VCaP (cell line): ENCODE measurements at regions not wholly inside any gene's neighbourhood (a gene's known extent, or its start where the extent isn't known, plus 50 kb on each side); places are given as distances from the start of the nearest gene placed in this dataset.

Source experiments
- H3K27ac ChIP-seq: fragments of 450-650 bp; 2 replicates; pipeline ENCODE4 v1.5.1; 2017
- CTCF ChIP-seq: fragments of 450-650 bp; conservative IDR thresholded peaks from 2 replicates; pipeline ENCODE4 v1.5.1; 2017; ENCODE audit warnings: mild to moderate bottlenecking, moderate library complexity

DNA sequence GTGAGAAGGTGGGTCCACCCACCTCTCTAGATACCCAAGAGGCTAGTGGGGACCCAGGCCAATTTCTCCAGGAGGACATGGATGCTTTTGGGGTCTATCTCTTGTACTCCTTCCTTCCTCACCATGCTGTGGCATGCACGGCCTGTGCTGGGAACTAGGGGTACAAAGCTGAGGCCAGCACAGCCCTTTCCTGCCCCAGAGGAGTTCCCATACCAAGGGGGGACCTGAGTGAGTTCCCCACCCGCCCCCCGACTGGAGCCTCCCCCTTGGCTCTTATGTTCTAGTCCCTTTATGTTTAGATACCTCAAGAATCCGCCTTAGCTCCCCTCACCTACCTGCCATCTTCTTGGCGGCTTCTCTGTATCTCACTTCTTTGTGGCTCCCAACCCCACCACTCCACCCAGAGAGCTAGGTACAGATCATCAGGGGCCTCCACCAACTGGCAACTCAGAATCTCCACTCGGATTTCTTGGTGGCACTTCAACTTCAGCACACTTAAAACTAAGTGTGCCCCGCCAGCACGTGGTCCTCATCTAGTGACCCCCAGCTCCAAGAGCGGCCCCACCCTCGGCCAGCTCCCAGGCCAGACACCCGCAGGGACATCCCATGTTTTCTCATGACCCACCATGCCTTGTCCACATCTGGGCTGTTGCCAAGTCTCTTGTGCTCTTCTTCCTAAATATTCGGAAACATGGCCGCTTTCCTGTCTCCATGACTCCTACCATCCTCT, 115.2 kb upstream of the RTL1 start:
- no peak overlapping the region for H3K27ac ChIP-seq
- TF ChIP-seq CTCF = no peak

DNA sequence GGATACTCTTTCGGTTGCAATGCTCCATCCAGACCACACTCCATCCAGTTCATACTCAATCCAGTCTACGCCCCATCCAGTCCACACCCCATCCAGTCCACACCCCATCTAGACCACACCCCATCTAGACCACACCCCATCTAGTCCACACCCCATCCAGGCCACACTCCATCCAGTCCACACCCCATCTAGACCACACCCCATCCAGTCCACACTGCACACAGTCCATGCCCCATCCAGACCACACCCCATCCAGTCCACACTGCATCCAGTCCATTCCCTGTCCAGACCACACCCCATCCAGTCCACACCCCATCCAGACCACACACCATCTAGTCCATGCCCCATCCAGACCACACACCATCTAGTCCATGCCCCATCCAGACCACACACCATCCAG, 116.0 kb upstream of the RTL1 start:
- H3K27ac ChIP-seq = no peak overlapping the region
- no peak for TF ChIP-seq CTCF

DNA sequence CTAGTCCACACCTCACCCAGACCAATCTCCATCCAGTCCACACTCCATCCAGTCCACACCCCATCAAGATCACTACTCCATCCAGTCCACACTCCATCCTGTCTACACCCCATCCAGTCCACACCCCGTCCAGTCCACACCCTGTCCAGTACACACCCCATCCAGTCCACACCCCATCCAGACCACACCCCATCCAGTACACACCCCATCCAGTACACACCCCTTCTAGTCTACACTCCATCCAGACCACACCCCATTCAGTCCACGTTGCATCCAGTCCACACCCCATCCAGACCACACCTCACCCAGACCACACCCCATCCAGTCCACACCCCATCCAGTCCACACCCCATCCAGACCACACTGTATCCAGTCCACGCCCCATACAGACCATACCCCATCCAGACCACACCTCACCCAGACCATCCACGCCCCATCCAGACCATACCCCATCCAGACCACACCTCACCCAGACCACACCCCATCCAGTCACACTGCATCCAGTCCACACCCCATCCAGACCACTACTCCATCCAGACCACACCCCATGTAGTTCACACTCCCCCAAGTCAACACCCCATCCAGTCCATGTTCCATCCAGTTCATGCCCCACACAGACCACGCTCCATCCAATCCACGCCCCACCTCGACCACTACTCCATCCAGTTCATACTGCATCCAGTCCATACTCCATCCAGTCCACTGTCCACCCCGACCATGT, 116.6 kb upstream of the RTL1 start:
- H3K27ac ChIP-seq = no peak overlapping the region
- TF ChIP-seq CTCF = no peak

- no peak overlapping the region for H3K27ac ChIP-seq
- TF ChIP-seq CTCF = no peak
Observed at GRCh38 chr14:101020834-101021370, 117.4 kb upstream of the RTL1 start.

- no peak for TF ChIP-seq CTCF
- H3K27ac ChIP-seq = no peak overlapping the region
Observed at GRCh38 chr14:101022121-101022520, 118.6 kb upstream of the RTL1 start.

DNA sequence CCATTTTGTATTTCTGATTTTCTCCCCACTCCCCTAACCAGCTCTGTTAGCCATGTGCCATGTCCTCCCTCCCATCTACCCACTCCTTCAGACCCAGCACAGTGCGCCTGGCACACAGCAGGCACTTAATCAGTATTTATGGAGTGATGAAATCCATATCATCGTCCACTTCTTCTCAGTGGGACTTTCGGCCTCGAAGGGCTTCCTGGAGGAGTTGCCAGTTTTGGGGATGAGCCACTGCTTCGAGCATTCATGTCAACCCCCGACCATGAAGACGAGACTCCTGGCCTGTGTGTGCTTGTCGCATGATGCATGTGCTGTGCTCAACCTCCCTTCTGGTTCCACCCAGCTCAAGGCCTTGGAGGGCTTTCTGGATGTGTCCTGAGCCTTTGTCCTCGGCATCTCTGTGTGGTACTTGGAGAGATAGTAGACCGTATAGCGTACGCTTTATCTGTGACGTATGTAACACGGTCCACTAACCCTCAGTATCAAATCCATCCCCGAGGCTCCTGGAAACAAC, 119.5 kb upstream of the RTL1 start:
- no peak for TF ChIP-seq CTCF
- no peak overlapping the region for H3K27ac ChIP-seq

DNA sequence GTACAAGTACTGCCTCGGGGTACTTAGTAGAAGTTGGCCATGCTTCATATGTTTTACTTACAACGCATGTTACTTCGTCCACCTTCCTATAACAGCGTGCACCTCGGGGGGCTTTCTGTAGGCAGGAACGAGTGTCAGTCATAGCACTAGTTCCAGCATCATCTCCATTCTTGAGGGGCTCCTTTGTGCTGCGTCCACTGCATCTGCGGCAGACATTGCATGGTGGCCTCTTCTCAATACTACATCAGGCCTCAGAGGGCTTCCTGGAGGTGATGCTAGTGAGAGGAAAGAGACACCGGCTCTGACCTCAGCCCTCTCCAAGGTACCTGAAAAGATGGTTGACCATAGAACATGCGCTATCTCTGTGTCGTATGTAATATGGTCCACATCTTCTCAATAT, 121.2 kb upstream of the RTL1 start:
- no peak overlapping the region for H3K27ac ChIP-seq
- no peak for TF ChIP-seq CTCF
